GM18870 (cell line): ENCODE measurements at regions not wholly inside any gene's neighbourhood (a gene's known extent, or its start where the extent isn't known, plus 50 kb on each side); places are given as distances from the start of the nearest gene placed in this dataset.
"Not testable (repeated sequence)": the region's sequence is repeated elsewhere in the genome, so short reads cannot be mapped to it uniquely, and the experiment has no call there.

Experiments
- ATAC-seq: cut with Tn5 transposase; IDR thresholded peaks from one replicate; pipeline ENCODE4 v1.9.1; 2021; ENCODE audit warnings: moderate library complexity; ENCODE audit not compliant: unreplicated experiment

DNA sequence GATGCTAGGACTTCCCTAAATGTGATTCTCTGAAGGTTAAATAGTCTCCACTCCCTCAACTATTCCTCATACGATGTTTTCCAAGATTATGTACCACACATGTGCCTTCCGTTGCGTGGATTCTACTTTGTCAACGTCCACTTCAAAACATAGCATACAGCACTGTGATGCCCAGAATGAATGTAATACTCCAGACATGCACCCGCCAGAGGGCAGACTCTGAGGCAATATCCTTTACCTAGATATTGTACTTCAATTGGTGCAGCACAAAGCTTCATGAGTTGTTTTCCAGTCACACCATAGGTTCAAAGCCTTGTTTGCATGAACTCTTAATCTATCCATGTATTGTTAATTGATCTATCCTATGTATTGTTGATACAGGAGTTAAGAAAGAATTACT, 201.0 kb upstream of the NABP1 start:
- ATAC-seq, result no peak

DNA sequence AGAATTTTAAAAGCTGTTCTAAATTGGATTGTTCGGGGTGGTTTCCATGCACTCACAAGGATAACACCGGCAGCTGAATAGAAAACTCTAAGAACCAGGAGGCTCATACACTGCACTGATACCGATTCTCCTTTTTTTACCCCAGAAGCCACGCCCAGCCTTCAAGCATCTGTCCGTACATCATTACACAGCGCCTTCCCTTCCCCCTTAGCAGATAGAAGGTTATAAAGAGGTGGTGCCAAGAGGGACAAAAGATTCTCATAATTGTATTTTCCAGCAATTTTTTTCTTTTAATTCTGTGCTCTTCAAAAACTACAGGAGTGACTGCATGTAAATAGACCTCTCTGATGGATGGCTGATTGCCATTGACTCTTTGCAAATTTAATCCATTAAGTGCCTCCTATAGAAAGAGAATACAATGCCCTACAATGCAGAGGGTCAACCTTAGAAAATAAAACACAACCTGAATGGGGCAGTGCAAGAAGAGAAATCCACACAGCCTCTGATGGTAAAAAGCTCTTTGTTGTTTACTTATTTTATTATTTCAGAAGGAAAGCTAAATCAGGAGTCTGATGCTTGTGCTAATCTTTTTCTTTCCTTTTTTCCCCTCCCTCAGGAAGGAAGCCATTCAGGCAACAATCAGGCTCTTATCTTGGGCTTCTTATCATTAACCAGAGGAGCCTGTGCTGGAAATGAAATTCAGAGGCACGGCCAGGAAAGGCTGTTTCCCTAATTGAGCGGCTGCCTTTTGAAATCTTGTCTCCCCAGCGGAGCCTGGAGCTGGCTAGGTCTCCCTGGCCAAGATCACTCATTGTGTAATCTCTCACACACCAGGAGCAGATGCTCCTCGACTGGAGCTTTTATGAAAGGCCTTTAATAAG, 198.9 kb upstream of the NABP1 start:
- ATAC-seq, result no peak

DNA sequence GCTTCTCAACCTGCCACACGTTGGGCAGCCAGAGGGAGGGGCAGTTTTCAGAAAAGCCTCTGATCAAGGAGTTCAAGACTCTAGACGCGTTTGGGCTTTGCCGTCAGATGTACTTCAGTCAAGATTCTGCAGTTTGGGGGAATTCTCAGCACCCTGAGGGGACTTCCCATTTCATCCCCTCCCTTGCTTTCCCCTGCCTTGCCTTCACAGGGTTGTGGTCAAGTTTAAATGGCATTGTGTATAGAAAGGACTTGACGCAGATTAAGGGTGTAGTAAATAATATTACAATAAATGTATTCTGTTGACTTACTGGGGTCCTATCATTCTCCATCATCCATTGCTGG, 198.3 kb upstream of the NABP1 start:
- peak; percentile 64 for ATAC-seq

DNA sequence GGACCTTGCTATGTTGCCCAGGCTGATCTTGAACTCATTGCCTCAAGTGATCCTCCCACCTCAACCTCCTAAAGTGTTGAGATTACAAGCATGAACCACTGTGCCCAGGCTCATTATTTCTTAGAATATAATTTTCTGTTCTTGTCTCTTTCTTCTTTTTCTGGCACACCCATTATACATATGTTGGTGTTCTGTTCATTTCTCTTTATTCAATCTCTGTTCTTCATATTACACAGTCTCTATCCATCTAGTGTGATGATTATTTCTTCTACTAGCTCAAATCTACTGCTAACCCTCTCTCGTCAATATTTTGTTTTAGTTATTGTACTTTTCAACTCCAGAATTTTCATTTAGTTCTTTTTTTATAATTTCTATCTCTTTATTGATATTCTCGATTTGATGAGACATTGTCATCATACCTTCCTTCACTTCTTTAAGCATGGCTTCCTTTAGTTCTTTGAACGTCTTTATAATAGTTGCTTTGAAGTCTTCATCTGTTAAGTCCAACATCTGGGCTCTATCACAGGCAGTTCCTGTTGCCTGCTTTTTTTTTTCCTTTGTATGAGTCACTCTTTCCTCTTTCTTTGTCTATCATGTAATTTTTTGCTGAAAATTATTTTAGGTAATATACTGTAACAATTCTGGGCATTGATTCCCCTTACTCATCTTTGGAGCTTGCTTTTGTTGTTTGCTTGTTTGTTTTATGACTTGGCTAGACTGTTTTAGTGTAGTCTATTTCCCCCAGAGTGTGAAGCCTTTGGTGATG, 196.4 kb upstream of the NABP1 start:
- ATAC-seq, result no peak

DNA sequence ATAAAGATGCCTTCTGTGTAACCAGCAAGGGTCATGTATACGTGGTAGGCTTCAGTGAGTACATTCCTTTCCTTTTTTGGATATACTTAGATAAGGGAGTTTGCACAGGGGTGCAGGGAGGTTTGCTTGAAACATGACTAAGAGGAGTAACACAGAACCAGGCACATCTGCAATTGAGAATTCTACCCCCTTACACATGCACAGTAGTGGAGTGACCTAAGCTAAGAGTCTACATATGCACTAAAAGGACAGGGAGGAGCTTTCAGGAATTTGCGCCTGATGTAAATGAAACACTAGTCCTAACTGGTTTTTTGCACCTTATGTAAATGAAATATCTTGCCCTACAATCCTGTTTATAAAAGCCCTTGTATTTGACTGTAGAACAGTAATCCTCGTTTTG, 194.8 kb upstream of the NABP1 start:
- ATAC-seq, result no peak

DNA sequence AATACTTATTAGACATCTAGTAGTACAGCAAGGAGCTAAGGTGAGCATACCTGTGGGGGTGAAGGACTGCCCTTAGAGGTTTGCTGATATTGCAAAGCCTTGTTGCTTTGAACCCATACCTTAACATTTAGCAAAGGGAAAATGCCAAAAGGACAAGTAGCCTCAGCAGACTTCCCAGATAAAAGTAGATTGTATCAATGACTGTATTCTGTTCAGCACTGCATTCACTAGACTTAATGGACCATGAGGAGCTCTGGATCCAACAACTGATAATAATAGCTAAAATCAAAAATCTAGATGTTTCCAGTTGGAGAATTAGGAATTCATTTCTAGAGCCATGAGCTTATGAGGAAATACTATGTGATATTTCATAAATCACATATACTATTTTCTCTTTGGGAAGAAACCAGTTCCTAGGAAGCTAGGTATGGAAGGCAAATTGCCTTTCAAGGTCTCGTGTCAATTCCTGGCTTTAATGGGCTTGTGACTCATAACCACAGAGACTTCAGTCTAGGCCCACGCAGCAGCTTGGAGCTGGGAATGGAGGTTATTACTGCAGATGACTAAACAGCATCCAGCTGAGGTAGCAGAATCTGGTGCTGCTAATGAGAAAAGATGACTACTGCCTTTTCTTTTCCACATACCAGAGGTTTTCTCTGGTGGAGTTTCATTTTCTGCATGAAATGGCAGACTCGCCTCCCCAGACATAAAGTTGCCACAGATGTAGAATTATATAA, 191.2 kb upstream of the NABP1 start:
- no peak for ATAC-seq

DNA sequence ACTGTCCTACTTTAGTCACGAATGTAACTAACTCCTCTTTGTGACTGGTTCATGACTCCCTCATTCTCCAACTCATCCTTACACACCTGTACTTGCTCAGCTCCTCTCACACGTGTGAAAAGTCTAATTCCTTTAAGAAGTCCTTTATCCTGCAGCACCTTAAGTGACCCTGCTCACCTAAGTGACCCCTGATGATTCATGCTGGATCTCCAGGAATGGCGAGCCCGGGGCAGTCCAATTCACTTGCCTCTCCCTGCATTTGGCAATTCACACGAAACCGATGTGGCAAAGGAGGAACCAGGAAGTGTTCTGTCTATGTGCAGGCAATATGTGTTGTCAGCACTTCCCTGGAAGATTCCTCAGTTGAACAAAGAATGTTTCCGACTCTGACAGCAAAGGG, 189.8 kb upstream of the NABP1 start:
- ATAC-seq, result no peak

DNA sequence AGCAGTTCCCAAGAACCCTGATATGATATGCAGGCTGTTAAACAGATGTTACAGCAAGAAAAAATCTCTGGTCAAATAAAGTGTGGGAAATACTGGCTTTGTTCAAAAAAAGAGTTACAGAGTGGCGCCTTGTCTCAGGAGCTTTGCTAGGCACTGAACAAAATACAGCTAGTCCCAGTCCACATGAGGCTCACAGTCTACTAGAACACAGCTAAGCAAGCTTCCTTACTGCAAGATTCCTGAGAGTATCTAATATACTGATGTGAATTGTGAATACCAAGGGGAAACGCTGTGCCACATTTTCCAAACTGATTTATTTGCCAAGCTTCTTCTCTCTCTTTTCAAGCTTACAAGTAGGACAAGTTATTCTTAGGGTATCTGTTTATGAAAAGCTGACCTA, 188.8 kb upstream of the NABP1 start:
- no peak for ATAC-seq

DNA sequence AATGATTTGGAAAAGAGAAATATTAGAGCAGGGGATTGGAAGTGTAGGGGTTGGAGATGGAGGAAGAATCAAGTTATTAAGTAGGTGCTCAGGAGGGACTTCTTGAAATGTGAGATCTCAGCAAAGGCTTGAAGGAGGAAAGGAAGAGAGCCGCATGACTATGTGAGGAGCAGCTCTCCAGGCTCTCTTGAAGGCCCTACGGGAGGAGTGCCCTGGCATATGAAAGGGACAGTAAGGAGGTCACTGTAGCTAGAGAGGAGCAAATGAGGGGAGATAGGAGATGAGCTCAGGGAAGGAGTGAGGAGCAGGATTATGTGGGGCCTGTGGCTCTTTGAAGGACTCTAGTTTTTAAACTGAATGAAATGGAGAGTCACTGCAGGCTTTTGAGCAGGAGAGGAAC, 181.1 kb upstream of the NABP1 start:
- ATAC-seq, result no peak

DNA sequence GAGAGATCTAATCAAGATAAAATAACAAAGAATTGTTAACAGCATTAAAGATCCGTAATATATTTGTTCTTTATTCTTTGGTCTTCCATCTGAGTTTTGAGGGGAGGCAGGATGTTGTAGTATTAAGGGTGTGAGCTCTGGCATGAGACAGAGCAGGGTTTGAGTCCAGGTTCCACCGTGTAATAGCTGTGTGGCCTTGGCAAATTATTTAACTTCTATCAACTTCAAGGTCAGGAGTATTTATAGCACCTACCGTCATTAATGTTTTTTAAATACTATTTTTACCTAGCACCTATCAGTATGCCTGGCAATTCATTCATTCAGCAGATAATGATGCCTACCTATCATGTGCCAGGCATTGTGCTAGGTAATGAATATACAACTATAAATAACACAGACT, 180.1 kb upstream of the NABP1 start:
- ATAC-seq, result no peak

DNA sequence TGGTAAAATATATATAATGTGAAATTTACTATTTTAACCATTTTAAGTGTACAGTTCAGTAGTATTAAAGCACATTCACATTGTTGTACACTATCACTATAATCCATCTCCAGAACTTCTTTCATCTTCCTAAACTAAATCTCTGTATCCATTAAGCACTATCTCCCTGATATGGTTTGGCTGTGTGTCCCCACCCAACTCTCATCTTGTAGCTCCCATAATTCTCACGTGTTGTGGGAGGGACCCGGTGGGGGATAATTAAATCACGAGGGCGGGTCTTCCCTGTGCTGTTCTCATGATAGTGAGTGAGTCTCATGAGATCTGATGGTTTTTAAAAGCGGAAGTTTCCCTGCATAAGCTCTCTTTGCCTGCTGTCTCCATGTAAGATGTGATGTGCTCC, 178.9 kb upstream of the NABP1 start:
- ATAC-seq, result no peak

DNA sequence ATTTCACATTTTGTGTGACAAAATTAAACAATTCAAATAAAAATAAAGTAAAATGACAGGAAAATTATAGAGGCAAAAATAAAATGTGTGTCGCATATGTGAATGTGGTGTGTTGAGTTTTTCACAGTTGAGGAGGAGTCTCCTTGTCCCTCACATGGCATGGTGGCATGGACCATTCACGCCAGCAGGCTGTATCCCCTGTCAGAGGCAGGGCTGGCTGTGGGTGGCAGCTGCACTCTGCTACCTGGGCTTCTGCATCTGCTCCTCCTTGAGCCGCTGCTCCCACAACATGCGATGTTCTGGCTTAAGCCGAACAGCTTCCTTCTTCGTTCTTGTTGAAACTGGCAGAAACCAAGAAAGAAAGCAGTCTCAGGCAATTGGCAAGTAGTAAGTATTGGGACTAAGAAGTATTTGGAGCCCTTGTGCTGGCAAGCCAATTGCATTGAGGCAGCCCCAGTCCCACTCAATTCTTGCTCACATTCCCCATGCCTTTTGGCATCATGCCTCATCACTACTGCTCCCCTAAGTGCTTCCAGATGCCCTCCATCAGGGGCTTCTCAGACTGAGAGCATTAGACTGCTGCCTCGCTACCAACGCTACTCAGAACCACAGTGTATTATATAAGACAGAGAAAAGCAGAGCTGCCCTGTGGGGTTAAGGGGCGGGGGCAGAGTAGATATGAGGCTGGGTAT, 177.9 kb upstream of the NABP1 start:
- no peak for ATAC-seq

DNA sequence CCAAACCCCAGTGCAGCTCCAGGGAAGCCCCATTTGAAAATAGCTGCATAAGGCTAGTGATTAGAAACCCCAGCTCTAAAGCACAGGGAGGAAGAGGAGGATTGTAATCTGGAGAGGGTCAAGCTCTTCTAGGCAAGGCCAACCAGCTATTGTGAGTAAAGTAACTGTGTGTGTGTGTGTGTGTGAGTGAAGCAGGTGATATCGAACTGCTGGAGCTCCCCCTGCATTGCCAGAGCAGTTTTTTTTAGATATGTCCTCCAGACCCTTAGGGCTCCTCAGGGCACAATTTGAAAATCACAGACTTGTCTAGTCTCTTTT, 177.4 kb upstream of the NABP1 start:
- ATAC-seq, result no peak

DNA sequence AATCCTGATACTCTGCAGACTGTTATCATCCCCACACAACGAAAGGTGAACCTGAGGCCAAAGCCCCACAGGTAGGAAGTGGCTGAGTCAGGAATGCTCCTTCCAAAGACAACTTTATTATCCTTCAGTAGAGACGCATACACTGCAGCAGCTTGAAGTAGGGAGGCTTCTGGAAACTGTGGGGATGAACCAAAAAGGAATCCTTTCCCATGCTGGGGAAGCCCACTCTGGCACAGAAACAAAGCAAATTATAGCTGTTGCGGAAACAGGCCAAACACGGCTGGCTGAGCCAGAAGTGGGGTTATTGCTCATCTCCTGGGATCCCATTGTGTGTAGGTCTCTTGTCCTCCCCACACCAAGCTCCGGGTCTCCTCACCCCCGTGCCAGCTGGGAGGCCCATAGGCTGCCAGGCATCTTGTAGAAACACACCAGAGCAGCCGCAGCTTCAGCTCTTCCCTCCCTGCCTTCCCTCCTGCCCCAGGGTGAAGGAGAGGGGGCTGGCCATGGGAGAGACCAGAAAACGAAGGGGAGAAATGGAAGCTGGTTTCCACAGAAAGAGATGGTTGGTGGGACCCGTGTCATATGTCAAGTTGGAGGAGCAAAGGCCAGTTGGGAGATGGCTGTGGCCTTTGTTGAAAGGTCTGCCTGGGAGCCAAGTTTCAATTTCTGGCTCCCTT, 176.9 kb upstream of the NABP1 start:
- ATAC-seq, result no peak

DNA sequence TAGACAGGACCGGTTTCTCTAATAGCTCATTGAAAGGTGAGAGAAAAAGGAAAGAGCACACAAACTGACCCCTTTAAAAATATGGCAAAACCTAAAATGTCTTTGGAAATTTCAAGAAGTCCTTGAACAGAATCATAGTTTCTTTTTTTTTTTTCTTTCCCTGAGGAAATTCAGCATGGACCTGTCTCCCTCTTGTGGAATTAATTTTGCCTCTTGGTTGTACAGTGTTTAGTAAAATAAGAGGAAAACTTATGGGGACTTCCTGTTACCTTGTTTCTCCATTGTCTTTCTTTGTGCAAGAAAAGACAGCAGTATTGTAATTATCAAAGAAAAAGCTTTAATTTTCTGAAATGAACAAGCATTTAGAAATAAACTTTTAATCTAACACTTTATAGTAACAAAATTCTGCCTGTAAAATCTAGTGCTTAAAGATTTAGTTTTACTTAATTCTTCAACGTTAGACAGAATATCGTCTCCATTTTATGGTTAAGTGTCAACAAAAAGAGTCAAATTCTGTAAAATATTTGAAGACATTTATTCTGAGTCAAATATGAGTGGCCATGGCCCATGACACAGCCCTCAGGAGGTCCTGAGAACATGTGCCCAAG, 176.3 kb upstream of the NABP1 start:
- no peak for ATAC-seq

DNA sequence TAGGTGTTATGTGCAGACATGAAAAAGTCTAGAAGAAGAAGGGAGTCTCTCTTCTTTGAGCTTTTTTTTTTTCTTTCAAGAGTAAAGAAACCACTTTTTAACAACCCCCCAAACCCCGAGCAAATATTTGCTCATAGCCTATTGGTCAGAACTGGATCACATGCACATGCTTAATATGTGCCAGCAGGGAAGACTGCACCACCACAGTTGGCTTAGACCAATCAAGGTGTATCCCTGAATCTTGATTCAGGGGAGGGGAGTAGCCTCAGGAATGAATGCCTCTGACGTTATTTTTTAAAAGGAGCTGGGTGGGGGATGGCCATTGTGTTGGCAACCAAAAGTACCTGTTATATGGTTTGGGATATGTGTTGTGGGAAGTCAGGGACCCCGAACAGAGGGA, 171.4 kb upstream of the NABP1 start:
- ATAC-seq, result no peak

DNA sequence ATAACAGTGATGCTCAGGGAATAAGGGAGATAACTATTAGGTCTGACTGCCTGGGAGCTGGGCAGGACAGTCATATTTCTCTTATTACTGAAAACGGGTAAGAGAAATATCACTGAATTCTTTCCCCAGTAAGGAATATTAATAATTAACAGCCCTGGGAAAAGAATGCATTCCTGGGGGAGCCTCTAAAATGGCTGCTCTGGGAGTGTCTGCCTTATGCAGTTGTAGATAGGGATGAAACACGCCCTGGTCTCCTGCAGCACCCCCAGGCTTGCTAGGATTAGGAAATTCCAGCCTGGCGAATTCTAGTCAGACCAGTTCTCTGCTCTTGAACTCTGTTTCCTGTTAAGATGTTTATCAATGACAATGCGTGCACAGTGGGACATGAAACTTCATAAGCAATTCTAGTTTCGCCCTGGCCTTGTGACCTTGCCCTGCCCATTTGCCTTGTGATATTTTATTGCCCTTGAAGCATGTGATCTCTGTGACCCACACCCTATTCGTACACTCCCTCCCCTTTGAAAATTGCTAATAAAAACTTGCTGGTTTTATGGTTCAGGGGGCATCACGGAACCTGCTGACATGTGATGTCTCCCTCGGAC, 170.6 kb upstream of the NABP1 start:
- not testable (repeated sequence) for ATAC-seq

DNA sequence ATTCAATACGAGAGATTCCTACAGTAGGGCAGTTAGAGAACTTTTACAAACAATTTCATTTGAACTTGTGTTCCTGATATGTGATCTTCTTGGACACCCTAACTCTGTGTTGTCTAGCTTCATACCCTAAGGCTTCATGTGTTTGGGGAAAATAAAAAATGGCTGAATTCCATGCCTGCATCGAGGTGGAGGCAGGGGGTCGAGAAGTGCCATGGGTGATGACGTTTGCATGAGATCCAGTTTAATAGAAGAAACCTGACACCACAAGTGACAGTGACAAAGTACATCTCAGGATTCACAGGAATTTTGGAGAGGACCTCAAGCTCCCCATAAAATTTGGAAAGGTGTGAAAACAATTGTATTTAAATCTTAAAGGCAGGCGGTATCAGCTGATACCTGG, 169.2 kb upstream of the NABP1 start:
- no peak for ATAC-seq

DNA sequence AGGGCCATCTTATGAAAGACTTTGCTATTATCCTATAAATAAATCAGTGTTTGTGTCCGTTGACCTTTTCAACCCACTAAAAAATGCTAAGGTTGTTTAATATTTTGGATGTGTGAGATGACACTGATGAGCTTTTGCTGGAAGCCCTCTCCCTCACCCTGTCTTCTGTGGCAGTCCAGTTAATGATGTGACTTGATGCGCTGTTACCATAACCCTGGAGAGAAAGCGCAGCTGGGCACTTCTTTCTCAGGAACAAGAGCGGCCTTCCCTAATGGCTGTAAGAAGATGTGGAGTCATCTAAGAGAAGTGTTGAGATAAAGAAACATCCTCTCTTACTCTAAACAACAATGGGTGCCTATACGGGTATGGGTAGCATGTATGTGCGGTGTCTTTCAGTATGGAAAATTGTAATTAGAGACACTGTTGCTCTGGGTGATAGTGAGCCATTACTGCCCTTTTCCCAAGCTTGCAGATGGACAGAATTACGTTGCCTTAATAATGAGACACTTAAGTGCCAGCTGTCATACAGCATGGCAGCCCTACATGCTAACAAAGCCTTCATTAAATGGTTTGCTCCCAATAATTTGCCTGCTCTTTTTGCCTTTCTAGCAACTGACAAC, 165.6 kb upstream of the NABP1 start:
- ATAC-seq, result no peak

DNA sequence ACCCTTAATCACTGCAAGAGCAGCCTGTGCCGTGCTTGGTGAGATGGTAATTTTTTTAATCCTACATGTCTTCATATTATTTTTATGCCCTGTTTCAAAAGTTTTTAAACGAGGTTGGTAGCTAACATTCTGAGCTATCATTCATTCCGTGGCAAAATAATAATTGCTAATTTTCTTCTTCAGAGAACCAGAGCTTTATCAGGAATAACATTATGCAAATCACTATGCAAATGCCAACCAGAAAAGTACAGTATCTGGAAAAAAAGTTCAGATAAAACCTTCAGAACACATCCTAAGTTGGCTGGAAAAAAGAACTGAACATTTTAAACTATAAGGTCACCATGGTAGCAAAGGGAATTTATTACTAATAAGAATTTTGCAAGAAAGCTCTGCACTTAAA, 165.1 kb upstream of the NABP1 start:
- no peak for ATAC-seq
